ENCODE measurements at regions not wholly inside any gene's neighbourhood (a gene's known extent, or its start where the extent isn't known, plus 50 kb on each side); places are given as distances from the start of the nearest gene placed in this dataset.

DNA sequence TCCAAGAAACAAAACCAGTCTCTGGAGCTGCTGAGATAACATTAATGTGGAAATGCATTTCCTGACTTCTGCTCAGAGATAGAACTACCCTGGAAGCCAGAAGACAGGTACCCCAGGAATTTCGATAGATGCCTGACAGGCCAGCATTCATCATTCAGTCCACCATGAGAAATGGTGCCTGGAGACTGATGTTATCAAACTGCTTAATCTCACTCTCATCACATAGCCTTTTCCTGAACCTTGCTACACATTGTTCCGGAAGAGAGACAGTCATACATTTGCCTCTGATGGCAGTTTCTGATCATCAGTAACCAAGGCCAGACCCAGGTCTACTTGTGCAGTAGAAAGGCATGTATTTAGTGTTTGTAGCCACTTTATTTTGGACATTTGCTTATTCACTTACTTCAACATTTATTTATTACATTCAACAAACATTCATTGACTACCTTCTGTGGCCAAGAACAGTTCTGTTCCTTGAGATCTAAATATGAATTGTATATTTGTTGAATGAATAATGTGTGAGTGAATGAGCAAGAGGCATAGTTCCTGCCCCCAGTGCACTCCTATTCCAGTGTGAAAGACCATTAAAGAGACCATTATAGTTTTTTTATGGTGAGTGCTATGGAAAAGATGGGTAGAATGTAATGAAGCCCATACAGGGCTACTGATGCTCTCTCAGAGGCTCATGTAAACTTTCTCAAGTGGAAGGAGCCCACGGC is 485.7 kb downstream of the NUF2 start:
- intact Hi-C loops (cut with DNase I; ENCODE audit: low total_unique reads) = no loop called here
- Histone ChIP-seq H3K4me3 (no peak overlapping the region), H3K4me1 (no peaks in the 10 kb centered on the region), H3K27me3 (no peaks in the 10 kb centered on the region), H3K36me3 (no peaks in the 10 kb centered on the region), H3K27ac (no peak overlapping the region), H3K9me3 (no peaks in the 10 kb centered on the region)
- TF ChIP-seq POLR2A (IDR thresholded peaks at IDR 0.05) (no peak), EP300 (IDR thresholded peaks at IDR 0.05) (no peak), POLR2AphosphoS5 (IDR thresholded peaks at IDR 0.05) (no peak)
- TF ChIP-seq, protein P1, sequence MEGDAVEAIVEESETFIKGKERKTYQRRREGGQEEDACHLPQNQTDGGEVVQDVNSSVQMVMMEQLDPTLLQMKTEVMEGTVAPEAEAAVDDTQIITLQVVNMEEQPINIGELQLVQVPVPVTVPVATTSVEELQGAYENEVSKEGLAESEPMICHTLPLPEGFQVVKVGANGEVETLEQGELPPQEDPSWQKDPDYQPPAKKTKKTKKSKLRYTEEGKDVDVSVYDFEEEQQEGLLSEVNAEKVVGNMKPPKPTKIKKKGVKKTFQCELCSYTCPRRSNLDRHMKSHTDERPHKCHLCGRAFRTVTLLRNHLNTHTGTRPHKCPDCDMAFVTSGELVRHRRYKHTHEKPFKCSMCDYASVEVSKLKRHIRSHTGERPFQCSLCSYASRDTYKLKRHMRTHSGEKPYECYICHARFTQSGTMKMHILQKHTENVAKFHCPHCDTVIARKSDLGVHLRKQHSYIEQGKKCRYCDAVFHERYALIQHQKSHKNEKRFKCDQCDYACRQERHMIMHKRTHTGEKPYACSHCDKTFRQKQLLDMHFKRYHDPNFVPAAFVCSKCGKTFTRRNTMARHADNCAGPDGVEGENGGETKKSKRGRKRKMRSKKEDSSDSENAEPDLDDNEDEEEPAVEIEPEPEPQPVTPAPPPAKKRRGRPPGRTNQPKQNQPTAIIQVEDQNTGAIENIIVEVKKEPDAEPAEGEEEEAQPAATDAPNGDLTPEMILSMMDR (IDR thresholded peaks at IDR 0.05) = no peak
- WGBS, 5 donors = 77 to 84% (median 80%) methylated on average over 3 of the region's 3 CpGs
- no peak for DNase-seq

DNA sequence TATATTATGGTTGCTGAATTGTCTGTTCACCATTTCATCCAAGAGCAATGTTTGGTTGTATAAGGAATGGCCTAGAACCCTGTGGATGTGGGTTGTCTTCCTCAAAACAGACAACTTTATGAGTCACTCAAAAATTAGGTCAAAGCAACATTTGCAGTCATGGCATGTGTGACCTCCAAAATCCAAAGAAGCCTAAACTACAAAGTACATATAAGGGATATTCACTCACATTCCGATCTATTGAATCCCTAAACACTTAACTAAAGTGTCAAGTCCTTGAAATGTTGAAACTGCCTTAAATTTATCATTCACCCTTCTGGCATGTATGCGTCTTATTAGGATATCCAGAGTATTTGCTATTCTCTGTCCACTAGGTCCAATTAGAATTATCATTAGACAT is 491.5 kb downstream of the NUF2 start:
- Histone ChIP-seq H3K4me3 (no peak overlapping the region), H3K9me3 (no peaks in the 10 kb centered on the region), H3K4me1 (no peaks in the 10 kb centered on the region), H3K36me3 (no peaks in the 10 kb centered on the region), H3K27ac (no peak overlapping the region), H3K27me3 (no peaks in the 10 kb centered on the region)
- no peak for TF ChIP-seq POLR2A (IDR thresholded peaks at IDR 0.05)
- TF ChIP-seq POLR2AphosphoS5 (IDR thresholded peaks at IDR 0.05) = no peak
- TF ChIP-seq EP300 (IDR thresholded peaks at IDR 0.05) = no peak
- TF ChIP-seq, protein P1 (IDR thresholded peaks at IDR 0.05) = no peak
- intact Hi-C loops (cut with DNase I; ENCODE audit: low total_unique reads) = no loop called here
- WGBS, 5 donors = 85 to 92% (median 90%) methylated on average over 2 of the region's 2 CpGs
- no peak for DNase-seq

DNA sequence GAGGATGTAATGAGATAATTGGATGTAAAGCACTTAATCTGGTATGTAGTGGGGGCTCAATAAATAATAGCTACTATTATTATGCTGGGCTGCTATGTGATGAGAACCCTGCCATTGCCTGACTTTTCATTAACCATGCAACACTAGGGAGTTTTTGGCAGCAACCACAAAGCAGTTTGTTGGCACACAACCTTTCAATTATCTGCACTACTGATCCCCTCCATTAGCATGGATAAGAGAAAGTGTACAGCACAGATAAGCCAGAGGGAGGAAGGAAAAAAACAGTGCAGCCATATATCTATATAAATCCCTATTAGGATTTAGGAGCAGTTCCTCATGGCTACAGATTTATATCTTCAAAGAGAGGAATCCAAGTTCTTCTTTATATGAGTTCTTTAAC is 498.5 kb downstream of the NUF2 start:
- no peaks in the 10 kb centered on the region for H3K36me3 ChIP-seq
- H3K4me1 ChIP-seq = peaks cover 0 to 5% (median 0%) of the 10 kb centered on the region in 4 donors
- H3K9me3 ChIP-seq = no peaks in the 10 kb centered on the region
- TF ChIP-seq POLR2AphosphoS5 (IDR thresholded peaks at IDR 0.05) (no peak), POLR2A (IDR thresholded peaks at IDR 0.05) (no peak), EP300 (IDR thresholded peaks at IDR 0.05) (no peak)
- TF ChIP-seq, protein P1 (IDR thresholded peaks at IDR 0.05) = no peak
- DNase-seq = no peak
- intact Hi-C loops (cut with DNase I; ENCODE audit: low total_unique reads) = no loop called here
- no peak overlapping the region for H3K27ac ChIP-seq
- H3K4me3 ChIP-seq = no peak overlapping the region
- H3K27me3 ChIP-seq = no peaks in the 10 kb centered on the region

DNA sequence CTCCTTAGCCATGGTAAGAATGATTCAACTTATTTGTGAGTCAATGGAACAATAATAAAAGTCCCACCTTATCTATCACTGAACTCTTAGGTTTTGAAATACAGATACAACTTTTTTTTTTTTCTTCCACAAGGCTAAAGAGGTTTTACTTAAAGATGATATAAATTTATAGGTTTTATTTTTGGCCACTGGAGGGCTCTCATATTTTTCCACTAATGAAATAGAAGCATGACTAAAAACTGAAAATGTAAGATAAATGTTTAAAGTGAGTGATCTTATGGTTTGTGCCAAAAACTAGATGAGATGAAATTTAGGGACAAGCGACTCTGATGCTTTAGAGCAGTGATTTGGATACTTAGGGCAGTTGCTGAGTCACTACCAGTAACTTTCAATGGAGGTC is 499.0 kb downstream of the NUF2 start:
- TF ChIP-seq EP300 (IDR thresholded peaks at IDR 0.05) = no peak
- TF ChIP-seq, protein P1 (IDR thresholded peaks at IDR 0.05) = peak in 2 of 7 experiments; percentile 14 to 18
- no peak overlapping the region for H3K27ac ChIP-seq

More for the DNA sequence above, 499.0 kb downstream of the NUF2 start:
- H3K4me3 ChIP-seq = no peak overlapping the region
- no peaks in the 10 kb centered on the region for H3K27me3 ChIP-seq
- no peaks in the 10 kb centered on the region for H3K36me3 ChIP-seq
- H3K4me1 ChIP-seq = peaks cover 0 to 5% (median 0%) of the 10 kb centered on the region in 4 donors
- H3K9me3 ChIP-seq = no peaks in the 10 kb centered on the region
- peak in 1 of 2 donors; percentile 19 for DNase-seq
- intact Hi-C loops (cut with DNase I; ENCODE audit: low total_unique reads) = no loop called here
- WGBS, 5 donors = 44 to 76% (median 62%) methylated on average over 1 of the region's 1 CpG
